ENCODE measurements at regions not wholly inside any gene's neighbourhood (a gene's known extent, or its start where the extent isn't known, plus 50 kb on each side); places are given as distances from the start of the nearest gene placed in this dataset.
"Not testable (repeated sequence)": the region's sequence is repeated elsewhere in the genome, so short reads cannot be mapped to it uniquely, and the experiment has no call there.

DNA sequence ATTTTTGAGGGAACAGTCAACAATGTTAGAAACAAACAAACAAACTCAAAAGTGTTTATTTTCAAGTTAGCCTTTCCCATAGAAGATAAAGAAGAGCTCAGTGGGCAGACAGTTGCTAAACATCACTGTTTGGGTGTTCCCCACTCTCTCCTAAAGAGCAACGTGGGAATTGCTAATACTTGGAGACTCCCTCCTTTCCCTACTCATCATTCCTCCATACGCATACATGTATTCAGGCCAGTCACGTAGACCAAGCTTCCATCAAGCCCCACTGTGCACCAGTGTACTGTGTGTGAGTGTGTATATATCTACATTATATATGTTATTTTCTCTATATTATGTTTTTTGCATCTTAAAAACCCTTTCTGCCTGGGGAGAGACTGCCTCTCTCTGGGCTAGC is 115.0 kb upstream of the EGFLAM start:
- DNase-seq: no peak

DNA sequence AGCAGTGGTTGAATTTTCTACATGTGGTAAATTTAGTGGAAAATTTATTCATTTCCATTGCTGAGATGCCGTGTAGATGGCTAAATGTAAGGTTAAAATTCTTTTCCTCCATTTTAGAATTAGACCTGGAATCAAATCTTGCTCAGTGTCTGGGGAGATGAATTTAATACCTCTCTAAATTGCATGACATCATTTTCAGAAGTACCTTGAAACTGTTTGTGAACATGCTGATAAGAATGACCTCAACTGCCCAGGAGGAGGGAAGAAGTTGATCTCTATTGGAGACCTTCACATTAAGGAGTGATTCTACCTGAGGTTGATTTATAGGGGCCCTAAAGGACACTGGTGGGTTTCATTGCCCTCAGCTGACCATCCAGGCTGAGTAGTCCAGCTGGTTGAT is 116.7 kb upstream of the EGFLAM start:
- no peak for DNase-seq

DNA sequence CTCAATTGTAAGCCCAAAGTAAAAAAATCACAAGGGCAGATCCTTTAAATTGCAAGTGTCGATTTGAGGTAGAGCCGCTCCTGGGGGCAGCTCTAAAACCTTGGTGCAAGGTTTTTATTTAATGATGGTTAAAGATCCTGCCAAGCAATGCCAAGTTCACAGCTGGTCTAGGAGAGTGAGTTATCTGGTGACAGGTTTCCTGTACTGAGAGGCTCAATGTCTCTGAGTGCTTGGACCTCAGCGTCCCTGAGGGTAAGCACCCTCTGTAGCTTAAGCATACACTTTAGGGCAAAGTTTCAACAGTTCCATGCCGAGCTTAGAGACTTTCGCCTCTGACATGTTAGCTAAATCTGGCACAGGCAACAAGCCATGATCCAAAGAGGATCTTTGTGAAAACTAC is 119.8 kb upstream of the EGFLAM start:
- no peak for DNase-seq

DNA sequence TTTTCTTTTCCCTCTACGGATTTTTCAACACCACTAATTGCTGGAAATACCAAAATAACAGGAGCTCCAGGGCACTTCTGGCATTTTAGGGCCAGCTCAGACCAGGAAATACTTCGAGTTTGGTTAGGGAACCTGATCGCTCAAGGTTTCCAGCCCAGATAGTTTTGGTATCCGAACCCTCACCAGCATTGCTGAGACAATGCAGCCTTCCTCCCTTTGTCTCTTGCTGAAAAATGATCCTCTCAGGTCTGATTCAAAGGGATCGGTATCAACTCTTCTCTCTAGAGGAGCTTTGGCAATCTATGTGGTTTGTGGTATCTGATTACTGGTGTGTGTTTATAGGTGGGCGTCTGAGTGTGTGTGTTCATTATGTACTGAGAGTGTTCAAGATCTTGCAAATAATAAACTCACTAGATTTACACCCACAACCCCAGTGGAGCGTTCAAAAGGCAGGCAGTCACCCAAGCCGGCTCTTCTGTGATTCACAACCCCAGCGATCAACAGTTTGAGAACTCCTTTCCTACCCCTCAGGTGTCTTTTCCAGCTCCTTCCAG is 122.8 kb upstream of the EGFLAM start:
- DNase-seq: no peak

DNA sequence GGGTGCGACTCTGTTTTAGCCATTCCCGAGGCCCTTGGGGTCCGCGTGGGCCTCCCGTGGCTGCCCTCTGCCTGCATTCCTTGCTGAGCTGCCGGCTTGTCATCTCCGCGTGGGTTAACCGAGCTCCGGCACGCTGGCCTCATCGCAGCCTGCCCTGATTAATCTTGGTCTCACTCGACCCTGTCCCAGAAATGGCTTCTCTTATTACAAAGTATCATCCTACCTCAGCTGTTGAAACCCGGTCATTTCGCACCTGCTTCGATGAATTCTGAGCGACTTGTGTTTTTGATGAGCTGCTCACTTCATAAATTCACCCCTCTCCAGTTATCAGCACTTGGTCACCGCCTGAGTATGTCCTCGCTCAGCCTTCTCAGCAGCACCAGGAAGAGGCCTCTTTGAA is 123.5 kb upstream of the EGFLAM start:
- no peak for DNase-seq

DNA sequence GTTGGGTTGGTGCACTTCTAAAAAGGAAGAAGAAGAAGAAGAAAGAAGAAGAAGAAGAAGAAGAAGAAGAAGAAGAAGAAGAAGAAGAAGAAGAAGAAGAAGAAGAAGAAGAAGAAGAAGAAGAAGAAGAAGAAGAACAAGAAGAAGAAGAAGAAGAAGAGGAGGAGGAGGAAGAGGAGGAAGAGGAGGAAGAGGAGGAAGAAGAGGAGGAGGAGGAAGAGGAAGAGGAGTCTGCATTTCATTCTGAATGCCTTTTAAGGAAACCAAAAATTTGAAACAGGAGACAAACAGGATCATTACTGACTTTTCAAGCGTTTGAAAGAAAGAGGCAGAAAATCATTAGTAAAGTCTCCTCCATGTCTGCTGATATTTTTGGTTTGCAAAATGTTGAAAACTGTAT is 124.1 kb upstream of the EGFLAM start:
- DNase-seq: not testable (repeated sequence)

DNA sequence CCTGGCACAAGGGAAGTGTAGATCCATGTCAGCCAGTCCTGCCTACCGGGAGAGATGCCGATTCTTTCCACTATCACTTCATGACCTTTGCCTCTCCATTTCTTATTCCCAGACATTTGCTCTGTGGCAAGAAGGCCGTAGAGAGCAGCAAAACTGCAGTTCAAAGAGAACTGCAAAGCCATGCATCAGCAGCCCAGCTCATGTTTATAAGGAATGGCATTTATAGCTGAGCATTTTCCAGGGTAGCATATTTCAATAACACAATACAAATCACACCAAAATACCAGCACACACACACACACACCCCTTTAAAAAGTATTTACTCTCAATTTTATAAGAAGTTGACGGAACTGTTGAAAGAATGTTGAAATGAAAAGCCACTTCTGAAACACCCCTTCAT is 126.7 kb upstream of the EGFLAM start:
- DNase-seq: no peak

DNA sequence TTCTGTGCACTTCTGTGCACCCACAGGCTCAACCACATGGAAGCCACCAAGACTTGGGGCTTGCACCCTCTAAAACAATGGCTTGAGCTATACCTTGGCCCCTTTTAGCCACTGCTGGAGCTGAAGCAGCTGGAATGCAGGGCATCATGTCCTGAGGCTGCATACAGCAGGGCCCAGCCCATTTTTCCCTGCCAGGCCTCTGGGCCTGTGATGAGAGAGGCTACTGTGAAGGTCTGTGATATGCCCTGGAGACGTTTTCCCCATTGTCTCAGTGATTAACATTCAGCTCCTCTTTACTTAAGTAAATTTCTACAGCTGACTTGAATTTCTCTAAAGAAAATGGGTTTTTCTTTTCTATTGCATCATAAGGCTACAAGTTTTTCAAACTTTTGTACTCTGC is 134.0 kb upstream of the EGFLAM start:
- DNase-seq: no peak

DNA sequence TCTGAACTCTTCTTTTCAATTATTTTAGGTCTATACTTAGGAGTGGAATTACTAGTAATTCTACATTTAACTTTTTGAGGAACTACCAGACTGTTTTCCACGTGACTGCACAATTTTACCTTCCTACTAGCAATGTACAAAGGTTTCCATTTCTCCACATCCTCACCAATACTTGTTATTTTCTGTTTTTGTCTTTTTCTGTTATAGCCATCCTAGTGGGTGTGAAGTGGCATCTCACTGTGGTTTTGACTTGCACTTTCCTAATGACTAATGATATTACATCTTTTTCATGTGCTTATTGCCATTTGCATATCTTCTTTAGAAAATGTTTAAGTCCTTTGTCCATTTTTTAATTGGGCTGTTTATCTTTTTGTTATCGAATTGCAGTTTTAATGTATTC is 136.9 kb upstream of the EGFLAM start:
- DNase-seq: no peak

DNA sequence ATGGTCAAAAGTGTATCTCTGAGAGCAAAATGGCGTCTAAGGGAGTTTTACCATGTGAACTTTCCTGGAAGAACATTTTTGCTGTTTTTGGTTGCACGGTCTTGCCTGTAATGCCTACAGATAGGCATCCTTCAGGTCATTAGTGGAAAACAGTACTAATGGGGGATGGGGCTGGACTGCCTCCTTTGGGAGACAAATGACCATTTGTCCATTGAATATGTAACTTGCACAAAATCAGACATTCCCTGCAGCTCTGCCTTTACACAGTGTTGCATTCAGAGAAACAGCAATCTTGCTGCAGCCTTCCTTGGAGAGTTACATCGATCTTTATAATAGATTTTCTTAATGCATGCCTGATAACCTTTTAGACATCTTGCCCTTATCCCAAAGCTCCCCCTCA is 138.5 kb upstream of the EGFLAM start:
- DNase-seq: no peak

DNA sequence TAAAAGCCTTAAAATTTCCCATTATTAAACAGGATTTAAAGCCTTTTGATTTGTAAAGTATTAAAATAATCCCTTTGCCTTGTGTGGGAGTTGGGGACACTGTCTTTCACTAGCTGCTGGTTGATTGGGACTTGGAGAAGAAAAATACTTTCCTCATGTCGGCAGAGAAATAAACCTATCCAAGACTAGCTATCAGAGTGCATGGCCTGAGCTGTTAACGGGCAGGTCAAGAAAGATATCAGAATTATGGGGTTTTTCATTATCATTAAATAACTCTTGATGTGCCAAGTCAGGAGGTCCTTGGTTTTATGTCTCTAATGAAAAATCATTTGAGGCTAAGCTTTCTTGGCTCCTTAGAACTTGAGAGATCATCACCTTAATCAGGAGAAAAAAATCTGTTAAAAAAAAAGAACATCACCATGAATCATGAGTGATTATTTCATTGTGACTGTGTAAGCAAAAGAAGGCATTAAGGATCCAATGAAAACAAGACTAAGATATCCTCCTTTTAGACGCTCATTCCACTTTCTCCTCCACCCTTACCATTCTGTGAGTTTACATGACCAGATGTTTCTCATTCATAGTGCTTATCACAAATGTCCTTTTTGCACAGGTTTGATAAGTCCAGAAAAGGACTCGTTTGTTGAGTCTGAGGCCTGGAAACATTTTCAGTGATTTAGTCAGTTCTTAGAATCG is 140.4 kb upstream of the EGFLAM start:
- no peak for DNase-seq

DNA sequence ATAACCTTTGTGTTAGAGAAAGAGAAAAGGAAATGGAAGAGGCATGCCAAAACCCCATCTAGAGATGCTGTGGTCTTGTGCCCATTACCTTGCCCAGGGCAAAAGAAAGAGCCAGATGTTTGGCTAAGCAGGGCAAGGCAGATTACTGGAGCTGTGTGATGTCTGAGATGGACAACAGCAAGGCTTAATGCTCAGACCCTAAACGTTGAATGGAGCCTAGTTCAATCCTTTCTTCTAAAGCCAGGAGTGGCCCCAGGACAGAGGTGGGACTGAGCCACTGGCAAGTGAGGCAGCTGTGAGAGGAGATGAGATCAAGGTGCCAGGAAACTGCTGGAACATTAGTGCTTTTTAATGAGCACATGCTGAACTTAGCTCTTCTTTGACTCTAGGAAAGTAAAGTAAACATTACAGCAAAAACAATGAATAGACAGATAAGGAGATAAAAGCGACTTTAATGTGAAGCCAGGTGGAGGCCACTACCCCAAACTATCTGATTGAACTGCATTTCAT is 143.0 kb upstream of the EGFLAM start:
- DNase-seq: no peak

DNA sequence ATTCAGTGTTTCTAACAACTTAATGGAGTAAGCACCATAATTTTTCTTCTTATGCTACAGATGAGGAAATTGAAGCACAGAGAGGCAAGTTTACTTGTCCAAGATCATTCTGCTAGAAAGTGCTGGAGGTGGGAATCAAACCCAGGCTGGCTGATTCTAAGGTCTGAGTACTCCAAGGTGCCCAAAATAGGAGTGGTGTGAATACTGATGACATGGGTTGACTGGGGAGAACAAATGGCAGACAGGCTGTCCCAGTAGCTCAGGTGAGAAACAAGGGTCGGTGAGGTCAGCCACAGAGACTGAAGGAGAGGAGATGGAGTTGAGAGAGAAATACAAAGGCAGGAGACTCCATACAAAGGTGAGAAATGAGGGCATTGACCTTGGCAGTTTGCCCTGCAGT is 144.5 kb upstream of the EGFLAM start:
- DNase-seq: no peak

DNA sequence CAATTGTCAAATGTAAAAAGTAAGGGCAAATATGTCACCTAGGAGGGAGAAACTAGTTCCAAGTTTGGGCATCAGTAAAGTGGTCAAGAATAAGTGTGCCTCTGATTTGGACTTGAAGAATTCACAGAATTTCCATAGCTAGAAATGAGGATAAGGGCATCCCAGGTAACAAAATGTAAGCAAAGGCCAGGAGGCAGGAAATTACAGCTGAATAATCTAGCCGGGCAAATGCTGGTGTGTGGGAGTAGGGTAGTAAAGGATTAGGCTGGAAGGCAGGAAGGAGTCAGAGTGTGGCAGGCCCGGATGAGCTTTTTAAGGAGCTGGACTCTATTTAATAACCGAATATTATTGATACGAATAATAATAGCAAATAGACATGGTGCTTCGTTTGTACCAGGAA is 144.9 kb upstream of the EGFLAM start:
- DNase-seq: no peak

DNA sequence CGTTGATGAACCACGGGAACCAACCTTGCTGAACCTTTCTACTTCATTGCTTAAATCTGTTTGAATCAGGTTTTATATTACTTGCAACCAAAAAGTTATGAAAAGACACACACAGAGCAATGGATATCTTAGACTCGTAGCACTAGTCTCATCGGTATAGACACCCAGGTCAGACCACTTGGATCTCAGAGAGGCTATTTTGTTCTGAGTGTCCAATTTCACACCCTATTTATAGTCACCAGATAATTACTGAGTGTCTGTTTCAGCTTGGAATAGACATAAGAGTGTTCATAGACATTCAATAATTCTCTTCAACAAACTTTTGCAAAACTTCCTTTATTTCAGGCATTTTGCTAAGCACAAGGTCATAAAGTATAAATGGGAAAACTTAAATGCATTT is 145.4 kb upstream of the EGFLAM start:
- no peak for DNase-seq

DNA sequence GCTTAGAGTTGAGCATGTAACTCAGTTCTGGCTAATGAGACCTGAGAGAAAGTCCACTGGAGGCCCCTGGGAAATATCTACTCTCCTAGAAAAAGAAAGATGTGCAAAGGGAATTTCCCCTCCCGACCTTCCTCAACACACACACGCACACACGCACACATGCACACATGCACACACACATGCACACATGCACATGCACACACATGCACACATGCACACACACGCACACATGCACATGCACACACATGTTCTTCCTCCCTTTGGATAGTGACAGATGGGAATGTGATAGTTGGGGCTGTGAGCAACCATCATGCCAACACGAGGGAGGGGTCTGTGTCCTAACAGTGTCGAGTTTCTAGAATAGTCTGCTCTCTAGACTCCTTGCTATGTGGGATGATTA is 148.2 kb upstream of the EGFLAM start:
- DNase-seq: no peak

DNA sequence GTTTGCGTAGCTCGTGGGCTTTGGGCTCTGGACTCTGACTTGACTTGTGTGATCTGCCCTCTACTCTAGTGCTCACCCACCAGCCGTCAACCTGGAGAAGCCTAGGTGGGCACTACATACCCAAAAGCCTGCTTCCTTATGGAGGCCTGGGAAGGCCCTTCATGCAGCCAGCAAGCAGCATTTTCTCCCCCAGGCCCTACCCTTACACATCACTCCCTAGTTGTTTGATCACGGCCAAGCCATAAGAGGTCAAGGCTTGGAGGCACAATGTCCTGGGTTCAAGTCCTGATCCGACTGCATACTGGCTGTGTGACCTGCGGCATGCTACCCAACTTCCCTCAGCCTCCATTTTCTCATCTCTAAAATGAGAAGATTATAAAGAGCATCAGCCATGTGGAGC is 151.3 kb upstream of the EGFLAM start:
- no peak for DNase-seq

DNA sequence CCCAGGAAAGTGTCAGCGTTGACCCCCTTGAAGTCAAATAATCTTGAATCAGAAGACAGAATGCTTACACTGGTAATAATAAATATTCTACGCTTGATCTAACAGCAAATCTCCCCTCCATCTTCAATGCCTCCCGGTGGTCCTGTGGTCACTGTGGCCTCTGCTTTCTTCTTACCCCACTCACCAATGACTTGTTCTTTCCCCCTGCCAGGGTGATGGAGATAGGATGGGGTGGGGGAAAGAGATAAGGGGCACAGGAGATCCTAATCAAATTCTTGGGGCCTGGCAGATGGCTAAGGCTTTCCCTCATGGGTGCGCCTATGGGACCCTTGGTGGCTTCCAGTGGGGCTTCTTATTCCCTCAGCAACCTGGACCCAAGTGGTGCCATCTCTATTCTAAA is 152.6 kb upstream of the EGFLAM start:
- no peak for DNase-seq

DNA sequence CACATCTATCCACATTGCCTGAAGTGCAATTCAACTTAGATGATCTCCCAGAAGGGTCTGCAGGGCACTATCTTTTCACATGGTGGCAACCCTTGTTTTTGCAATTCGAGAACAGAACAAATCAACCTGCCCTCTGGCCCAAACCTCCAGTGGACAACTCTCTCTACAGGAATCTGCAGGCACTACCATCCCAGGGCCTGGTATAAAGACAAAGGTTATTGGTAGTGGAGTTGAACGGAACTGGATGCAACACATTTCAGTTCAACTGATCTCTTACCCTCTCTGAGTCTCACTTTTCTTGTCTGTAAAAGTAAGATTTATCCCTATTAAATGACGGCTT is 153.2 kb upstream of the EGFLAM start:
- no peak for DNase-seq

DNA sequence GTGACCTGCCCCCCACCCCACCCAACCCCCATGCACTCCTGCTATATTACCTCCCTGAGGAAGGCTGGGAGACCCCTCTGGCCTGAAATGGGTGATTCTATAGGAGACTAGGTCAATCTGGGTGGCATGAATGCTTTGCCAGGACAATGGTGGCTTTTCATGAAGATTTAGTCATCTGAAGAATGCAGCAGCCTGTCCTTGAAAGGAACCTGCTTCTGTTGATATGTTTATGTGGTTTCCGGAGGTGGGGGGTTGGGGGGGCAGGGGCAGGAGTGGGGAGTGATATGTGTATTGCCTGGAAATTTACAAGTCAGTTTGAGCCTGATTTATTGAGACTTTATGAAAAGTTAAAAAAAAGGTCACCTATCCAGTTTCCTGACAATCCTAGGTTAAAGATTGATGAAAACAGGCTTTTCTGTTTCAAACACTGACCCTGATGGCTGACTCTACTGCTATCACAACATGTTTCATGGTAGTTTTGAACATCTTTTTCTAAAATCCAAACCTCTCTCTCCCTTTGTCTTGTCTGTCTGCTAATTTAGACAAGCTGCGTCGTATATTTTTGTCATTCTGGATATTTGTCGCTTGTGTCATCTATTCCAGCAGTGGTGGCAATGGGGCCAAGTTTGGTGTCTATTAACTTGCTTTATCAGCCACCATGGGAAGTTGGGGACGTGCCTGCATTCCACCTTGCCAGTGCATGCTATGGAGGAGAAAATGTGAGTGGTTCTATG is 153.7 kb upstream of the EGFLAM start:
- no peak for DNase-seq

DNA sequence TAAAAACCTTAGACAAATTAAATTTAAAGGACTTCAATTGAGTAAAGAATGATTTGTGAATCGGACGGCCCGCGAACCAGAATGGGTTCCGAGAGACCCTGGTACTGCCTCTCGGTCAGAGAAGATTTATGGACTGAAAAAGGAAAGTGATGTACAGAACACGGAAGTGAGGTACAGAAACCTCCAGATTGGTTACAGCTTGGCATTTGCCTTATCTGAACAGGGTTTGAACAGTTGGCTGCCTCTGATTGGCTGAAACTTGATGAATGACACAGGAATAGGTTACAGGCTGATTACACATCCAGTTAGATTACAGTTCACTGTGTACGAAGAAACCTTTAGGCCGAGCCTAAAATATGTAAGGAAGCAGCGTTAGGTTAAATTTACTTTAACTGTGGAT is 156.5 kb upstream of the EGFLAM start:
- no peak for DNase-seq

DNA sequence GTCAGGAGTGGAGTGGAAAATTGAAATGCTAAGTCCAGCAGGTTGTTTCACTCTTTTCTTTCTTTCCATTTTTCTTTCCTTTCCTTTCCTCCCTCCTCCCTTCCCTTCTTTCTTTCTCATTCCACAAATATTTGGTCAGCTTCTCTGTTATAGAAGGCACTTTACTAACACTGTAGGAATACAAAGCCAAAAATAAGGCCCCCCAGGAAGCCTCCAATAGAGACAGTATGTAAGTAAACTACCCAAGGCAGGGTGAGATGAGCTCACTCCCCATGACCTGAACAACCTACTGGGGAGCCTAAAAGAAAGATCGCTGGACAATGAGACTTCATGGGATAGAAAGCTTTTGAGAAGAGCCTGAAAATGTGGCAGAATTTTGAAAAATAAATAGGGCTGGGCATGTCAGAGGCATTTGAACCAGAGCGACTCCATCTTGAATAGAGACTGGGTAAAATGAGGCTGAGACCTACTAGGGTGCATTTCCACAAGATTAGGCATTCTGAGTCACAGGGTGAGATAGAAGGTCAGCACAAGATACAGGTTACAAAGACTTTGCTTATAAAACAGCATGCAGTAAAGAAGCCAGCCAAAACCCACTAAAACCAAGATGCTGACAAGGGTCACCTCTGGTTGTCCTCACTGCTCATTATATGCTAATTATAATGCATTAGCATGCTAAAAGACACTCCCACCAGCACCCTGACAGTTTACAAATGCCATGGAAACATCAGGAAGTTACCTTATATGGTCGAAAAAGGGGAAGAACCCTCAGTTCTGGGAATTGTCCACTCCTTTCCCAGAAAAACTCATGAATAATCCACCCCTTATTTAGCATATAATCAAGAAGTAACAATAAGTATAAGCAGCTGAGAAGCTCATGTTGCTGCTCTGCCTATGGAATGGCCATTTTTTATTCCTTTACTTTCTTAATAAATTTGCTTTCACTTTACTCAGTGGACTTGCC is 158.9 kb upstream of the EGFLAM start:
- DNase-seq: no peak

DNA sequence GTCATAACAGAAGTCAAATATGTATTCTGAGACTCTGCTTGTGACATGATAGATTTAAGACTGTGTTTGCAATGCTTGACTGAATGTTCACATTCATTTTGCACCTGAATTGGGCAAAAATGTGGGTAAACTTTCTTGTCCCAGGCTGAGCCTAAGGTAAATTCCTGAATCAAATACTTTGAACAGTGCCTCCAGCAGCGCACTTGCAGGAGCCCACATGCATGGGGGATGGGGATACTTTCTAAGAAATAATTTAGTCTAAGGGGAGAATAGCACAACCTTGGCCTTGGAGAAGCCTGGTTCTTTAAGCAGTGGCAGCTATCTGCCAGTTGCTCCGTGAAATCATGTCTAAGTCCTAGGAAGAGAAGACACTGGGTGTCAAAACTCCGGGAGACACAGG is 163.5 kb upstream of the EGFLAM start:
- DNase-seq: no peak

Data from NCI-H1436 (cell line).